Muscle layer of duodenum (tissue), 2 donors: ENCODE measurements at regions not wholly inside any gene's neighbourhood (a gene's known extent, or its start where the extent isn't known, plus 50 kb on each side); places are given as distances from the start of the nearest gene placed in this dataset.
"Not testable (repeated sequence)": the region's sequence is repeated elsewhere in the genome, so short reads cannot be mapped to it uniquely, and the experiment has no call there.

ENCODE experiments used
- H3K27ac ChIP-seq: one replicate; pipeline ENCODE4 v1.7.0; 2013; ENCODE audit warnings: mild to moderate bottlenecking, low read length
- H3K27me3 ChIP-seq: one replicate; pipeline ENCODE4 v1.7.0; 2013; ENCODE audit warnings: low read depth, mild to moderate bottlenecking, control low read depth, low read length
- H3K36me3 ChIP-seq, 2 donors: one replicate each; pipeline ENCODE4 v1.7.0; 2013; ENCODE audit warnings: low read length in 2 of 2, control low read depth in 1 of 2, mild to moderate bottlenecking in 1 of 2; ENCODE audit not compliant: insufficient read depth in 2 of 2, control insufficient read depth in 1 of 2
- H3K4me1 ChIP-seq, 2 donors: one replicate each; pipeline ENCODE4 v1.7.0; 2013; ENCODE audit warnings: low read length in 2 of 2, mild to moderate bottlenecking in 2 of 2, control low read depth in 1 of 2, moderate library complexity in 1 of 2; ENCODE audit not compliant: insufficient read depth in 2 of 2, control insufficient read depth in 1 of 2
- H3K4me3 ChIP-seq, 2 donors: one replicate each; pipeline ENCODE4 v1.7.0; 2013; ENCODE audit warnings: low read length in 2 of 2, low read depth in 1 of 2, mild to moderate bottlenecking in 1 of 2
- H3K9me3 ChIP-seq, 2 donors: one replicate each; pipeline ENCODE4 v1.7.0; 2013; ENCODE audit warnings: low read length in 2 of 2, control low read depth in 1 of 2, mild to moderate bottlenecking in 1 of 2; ENCODE audit not compliant: control insufficient read depth in 1 of 2
- donor health status: healthy.

DNA sequence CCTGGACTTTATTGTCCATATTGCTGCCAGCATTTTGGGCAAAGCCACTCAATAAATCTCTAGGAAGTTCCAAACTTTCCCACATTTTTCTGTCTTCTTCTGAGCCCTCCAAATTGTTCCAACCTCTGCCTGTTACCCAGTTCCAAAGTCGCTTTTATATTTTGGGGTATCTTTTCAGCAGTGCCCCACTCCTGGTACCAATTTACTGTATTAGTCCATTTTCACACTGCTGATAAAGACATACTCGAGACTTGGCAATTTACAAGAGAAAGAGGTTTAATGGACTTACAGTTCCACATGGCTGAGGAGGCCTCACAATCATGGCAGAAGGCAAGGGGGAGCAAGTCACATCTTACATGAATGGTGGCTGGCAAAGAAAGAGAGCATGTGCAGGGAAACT is 53.4 kb downstream of the AHSP start:
- not testable (repeated sequence) for H3K36me3 ChIP-seq, H3K27ac ChIP-seq, H3K4me1 ChIP-seq, H3K4me3 ChIP-seq, H3K27me3 ChIP-seq
- peaks cover 0 to 22% of the 10 kb centered on the region in 2 donors for H3K9me3 ChIP-seq

DNA sequence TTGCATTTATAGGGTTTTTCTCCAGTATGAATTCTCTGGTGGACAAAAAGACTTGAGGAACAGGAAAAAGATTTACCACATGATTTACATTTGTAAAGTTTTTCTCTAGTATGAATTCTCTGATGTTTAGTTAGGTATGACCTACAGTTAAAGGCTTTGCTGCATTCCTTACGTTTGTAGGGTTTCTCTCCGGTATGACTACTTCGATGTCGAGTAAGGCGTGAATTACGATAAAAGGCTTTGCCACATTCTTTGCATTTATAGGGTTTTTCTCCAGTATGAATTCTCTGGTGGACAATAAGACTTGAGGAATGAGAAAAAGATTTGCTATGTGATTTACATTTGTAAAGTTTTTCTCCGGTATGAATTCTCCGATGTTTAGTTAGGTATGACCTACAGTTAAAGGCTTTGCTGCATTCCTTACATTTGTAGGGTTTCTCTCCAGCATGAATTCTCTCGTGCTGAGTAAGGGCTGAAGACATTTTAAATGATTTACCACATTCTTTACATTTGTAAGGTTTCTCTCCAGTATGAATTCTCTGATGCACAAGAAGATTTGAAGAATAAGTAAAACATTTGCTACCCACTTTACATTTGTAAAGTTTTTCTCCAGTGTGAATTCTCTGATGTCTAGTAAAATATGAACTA is 74.2 kb downstream of the AHSP start:
- H3K9me3 ChIP-seq = peaks cover 25 to 43% of the 10 kb centered on the region in 2 donors
- peak overlapping the region in 1 of 2 donors; percentile 40 for H3K4me3 ChIP-seq
- H3K4me1 ChIP-seq, H3K27ac ChIP-seq, H3K36me3 ChIP-seq, H3K27me3 ChIP-seq: not testable (repeated sequence)

DNA sequence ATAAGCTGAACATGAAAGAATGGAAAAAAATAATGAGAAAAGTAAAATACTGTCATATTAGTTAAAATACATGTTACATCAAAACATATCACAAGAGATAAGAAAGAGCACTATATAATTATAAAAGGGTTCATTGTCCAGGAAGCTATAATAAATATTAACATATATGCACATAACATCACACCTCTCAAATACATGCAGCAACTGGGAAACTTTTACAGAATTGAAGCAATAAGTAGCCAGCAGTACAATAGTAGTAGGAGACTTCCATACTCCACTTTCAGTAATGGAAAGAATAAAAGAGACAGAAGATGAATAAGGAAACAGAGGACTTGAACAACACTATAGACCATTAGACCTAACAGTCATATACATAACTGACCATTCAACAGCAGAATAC is 90.4 kb downstream of the AHSP start:
- Histone ChIP-seq H3K4me1 (no peaks in the 10 kb centered on the region), H3K9me3 (peaks cover 0 to 4% of the 10 kb centered on the region in 2 donors), H3K4me3 (no peak overlapping the region), H3K27me3 (no peaks in the 10 kb centered on the region), H3K36me3 (no peaks in the 10 kb centered on the region), H3K27ac (no peak overlapping the region)

DNA sequence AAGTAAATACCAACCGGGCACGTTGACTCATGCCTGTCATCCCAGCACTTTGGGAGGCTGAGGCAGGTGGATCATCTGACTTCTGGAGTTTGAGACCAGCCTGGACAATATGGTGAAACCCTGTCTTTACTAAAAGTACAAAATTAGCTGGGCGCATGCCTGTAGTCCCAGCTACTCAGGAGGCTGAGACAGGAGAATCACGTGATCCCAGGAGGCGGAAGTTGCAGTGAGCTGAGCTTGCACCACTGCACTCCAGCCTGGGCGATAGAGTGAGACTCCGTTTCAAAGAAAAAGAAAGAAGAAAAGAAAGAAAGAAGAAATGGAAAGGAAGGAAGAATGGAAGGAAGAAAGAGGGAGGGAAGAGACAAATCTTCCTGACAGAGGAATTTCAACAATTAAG is 108.7 kb downstream of the AHSP start:
- no peaks in the 10 kb centered on the region for H3K9me3 ChIP-seq
- no peaks in the 10 kb centered on the region for H3K27me3 ChIP-seq
- H3K4me1 ChIP-seq = no peaks in the 10 kb centered on the region
- H3K4me3 ChIP-seq = no peak overlapping the region
- no peaks in the 10 kb centered on the region for H3K36me3 ChIP-seq
- H3K27ac ChIP-seq = no peak overlapping the region

DNA sequence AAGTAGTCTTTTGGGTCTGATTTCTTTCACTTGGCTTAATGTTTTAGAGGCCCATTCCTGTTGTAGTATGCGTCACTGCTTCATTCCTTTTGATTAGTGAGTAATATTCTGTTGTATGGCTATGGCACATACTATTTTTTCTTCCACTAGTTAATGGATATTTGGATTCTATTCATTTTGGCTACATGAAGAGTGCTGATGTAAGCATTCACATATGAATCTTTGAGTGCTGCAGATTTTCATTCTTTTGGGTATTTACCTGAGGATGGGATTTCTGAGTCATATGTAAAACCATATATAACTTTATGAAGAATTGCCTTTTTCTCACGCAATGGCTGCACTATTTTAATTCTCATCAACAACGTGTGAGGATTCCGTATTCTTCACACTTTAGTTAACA is 113.6 kb downstream of the AHSP start:
- no peak overlapping the region for H3K27ac ChIP-seq
- H3K36me3 ChIP-seq = no peaks in the 10 kb centered on the region
- no peaks in the 10 kb centered on the region for H3K9me3 ChIP-seq
- H3K4me1 ChIP-seq = no peaks in the 10 kb centered on the region
- no peaks in the 10 kb centered on the region for H3K27me3 ChIP-seq
- H3K4me3 ChIP-seq = no peak overlapping the region

DNA sequence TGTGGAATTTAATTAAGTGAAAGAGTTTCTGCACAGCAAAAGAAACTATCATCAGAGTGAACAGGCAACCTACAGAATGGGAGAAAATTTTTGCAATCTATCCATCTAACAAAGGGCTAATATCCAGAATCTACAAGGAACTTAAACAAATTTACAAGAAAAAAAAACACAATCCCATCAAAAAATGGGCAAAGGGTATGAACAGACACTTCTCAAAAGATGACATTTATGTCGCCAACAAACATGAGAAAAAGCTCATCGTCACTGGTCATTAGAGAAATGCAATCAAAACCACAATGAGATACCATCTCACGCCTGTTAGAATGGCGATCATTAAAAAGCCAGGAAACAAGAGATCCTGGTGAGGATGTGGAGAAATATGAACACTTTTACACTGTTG is 128.0 kb downstream of the AHSP start:
- not testable (repeated sequence) for H3K36me3 ChIP-seq, H3K27me3 ChIP-seq, H3K4me1 ChIP-seq, H3K4me3 ChIP-seq, H3K27ac ChIP-seq
- H3K9me3 ChIP-seq = peaks cover 0 to 10% of the 10 kb centered on the region in 2 donors

DNA sequence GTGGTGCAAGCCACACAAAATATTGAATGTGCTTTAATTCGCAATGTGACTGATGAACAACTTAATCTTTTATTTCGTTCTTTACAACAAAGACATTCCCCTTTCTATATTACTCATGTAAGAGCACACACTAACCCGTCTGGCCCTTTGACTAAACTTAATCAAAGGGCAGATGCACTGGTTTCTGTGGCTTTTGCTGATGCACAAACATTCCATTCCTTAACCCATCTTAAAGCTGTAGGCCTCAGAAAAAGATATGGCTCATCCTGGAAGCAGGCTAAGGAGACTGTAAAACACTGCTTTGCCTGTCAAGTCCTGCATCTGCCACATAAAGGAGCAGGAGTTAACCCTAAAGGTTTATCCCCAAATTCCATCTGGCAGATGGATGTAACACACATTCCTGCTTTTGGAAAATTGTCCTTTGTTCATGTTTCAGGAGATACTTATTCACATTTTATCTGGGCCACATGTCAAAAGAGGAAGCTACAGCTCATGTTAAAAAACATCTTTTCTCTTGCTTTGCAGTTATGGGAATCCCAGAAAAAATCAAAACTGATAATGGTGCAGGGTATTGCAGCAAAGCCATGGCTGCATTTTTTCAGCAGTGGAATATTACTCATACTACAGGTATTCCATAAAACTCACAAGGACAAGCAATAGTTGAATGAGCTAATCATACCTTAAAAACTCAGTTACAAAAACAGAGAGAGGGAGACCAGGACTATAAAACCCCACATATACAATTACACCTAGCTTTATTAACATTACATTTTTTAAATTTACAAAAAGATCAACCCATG is 137.2 kb downstream of the AHSP start:
- no peak overlapping the region for H3K4me3 ChIP-seq
- H3K27ac ChIP-seq = no peak overlapping the region
- H3K27me3 ChIP-seq = no peaks in the 10 kb centered on the region
- H3K36me3 ChIP-seq = no peaks in the 10 kb centered on the region
- no peaks in the 10 kb centered on the region for H3K4me1 ChIP-seq
- H3K9me3 ChIP-seq = peaks cover 0 to 4% of the 10 kb centered on the region in 2 donors

DNA sequence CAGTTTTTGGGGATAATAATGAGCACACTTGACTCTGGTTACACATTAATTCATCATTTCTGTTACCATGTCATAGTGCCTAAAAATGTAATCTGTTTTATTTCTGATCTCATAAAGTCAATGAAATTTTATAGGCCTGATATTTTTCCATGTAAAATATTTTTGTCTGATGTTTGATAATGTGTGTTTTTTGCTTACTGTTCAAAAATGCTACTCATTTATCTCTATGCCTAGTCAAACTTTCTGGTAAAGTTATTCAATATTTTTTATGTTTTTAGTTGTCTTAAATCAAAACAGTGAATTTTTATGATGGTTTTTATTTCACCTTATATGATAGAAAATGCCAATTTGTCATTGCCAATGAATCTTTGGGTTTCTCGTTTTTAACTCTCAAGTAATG is 147.0 kb downstream of the AHSP start:
- Histone ChIP-seq H3K36me3 (no peaks in the 10 kb centered on the region), H3K4me3 (no peak overlapping the region), H3K27ac (no peak overlapping the region), H3K27me3 (no peaks in the 10 kb centered on the region), H3K9me3 (peaks cover 0 to 5% of the 10 kb centered on the region in 2 donors), H3K4me1 (no peaks in the 10 kb centered on the region)

DNA sequence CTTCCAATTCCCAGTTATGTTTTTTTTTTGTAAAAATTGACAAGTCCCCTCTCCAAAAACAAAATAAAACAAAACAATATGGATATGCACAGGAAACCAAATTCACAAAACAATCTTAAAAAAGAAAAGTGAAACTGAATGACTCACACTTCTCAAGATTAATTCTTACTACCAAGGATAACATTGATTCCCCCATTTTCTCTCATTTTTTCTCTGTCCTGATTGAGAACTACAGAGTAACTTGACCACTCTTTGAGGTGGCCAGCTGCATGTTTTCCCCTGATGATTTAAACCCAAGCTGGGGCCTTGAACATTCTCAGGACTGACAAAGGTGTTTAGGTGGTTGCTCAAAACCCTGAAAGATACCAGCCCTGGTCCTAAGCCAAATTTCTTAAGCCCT is 149.0 kb downstream of the AHSP start:
- Histone ChIP-seq H3K27me3 (no peaks in the 10 kb centered on the region), H3K9me3 (no peaks in the 10 kb centered on the region), H3K36me3 (no peaks in the 10 kb centered on the region), H3K4me3 (no peak overlapping the region), H3K27ac (no peak overlapping the region), H3K4me1 (no peaks in the 10 kb centered on the region)

DNA sequence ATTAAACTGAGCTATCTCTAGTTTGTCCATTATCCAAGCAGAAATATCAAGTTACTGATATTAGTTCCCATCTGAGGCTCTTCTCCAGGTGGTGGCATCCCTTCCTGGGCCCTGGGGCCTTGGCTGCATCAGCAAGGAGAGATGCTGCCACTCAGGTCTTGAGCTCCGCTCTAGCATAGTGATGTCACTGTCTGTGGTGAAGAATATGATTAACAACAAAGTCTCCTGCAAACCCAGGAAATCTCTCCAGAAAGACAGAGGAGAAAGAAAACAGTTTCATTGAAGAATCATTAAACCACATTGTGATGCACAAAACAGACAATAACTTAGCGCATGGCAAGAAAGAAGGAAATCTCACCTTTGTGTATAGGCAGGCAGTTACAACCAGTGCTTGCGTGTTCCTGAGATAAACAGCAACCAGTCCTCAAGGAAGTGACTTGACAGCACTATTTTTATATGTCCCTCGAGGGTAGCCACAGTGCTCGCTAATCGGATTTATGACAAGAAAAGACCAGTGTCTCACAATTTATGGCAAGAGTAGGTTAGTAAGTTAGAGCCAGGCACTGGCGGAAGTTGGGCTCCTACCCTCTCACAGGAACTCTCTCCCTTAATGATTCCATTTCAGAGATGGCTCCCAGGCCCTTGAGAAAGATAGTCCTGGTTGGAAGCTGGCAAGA is 151.1 kb downstream of the AHSP start:
- Histone ChIP-seq H3K4me3 (no peak overlapping the region), H3K36me3 (no peaks in the 10 kb centered on the region), H3K9me3 (no peaks in the 10 kb centered on the region), H3K27ac (no peak overlapping the region), H3K4me1 (no peaks in the 10 kb centered on the region), H3K27me3 (no peaks in the 10 kb centered on the region)

DNA sequence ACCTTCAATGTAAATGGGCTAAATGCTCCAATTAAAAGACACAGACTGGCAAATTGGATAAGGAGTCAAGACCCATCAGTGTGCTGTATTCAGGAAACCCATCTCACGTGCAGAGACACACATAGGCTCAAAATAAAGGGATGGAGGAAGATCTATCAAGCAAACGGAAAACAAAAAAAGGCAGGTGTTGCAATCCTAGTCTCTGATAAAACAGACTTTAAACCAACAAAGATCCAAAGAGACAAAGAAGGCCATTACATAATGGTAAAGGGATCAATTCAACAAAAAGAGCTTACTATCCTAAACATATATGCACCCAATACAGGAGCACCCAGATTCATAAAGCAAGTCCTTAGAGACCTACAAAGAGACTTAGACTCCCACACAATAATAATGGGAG is 161.6 kb downstream of the AHSP start:
- H3K4me3 ChIP-seq, H3K36me3 ChIP-seq, H3K27me3 ChIP-seq, H3K9me3 ChIP-seq, H3K27ac ChIP-seq, H3K4me1 ChIP-seq: not testable (repeated sequence)
